ENCODE measurements at regions not wholly inside any gene's neighbourhood (a gene's known extent, or its start where the extent isn't known, plus 50 kb on each side); places are given as distances from the start of the nearest gene placed in this dataset.

DNA sequence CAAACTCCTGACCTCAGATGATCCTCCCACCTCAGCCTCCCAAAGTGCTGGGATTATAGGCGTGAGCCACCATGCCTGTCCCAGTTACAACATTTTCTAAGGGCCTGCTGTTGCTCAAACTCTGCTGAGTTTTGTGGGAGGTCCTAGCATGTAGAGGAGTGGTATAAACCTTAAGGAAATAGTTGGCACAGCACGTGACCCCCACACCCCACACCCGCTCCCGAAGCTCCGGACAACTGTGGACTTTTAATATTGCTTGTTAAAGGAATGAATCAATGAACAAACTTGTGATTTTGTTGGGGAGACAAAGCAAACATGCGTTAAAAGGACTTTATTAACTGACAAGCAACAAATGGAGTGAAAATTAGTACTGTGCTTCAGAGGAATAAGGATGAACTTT is 137.8 kb upstream of the GATA6 start:
- TF ChIP-seq EP300 (IDR thresholded peaks at IDR 0.05; ENCODE audit: borderline replicate concordance in 1 of 2, control insufficient read depth in 1 of 2, low read depth in 2 of 2, low read length in 2 of 2) (no peak), YY1 (IDR thresholded peaks at IDR 0.05; ENCODE audit: low read depth, low read length) (no peak), EZH2 (IDR thresholded peaks at IDR 0.05; ENCODE audit: borderline replicate concordance, control insufficient read depth, low read depth, low read length) (no peak), RAD21 (IDR thresholded peaks at IDR 0.05; ENCODE audit: insufficient read depth, low read depth, low read length) (no peak), SIN3A (IDR thresholded peaks at IDR 0.05; ENCODE audit: low read depth, low read length) (no peak), NR2F1 (conservative IDR thresholded peaks at IDR 0.05) (no peak), POLR2A (IDR thresholded peaks at IDR 0.05; ENCODE audit: low read depth, low read length) (no peak), CEBPB (IDR thresholded peaks at IDR 0.05; ENCODE audit: borderline replicate concordance in 1 of 2, low read depth in 2 of 2, low read length in 2 of 2) (no peak), TCF3 (IDR thresholded peaks at IDR 0.05; ENCODE audit: borderline replicate concordance, insufficient read depth, low read depth, low read length) (no peak)
- TF ChIP-seq, protein P1, sequence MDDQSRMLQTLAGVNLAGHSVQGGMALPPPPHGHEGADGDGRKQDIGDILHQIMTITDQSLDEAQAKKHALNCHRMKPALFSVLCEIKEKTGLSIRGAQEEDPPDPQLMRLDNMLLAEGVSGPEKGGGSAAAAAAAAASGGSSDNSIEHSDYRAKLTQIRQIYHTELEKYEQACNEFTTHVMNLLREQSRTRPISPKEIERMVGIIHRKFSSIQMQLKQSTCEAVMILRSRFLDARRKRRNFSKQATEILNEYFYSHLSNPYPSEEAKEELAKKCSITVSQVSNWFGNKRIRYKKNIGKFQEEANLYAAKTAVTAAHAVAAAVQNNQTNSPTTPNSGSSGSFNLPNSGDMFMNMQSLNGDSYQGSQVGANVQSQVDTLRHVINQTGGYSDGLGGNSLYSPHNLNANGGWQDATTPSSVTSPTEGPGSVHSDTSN (IDR thresholded peaks at IDR 0.05; ENCODE audit: insufficient replicate concordance, low read depth, low read length), result no peak
